Muscle of back (tissue), 3 donors: ENCODE measurements at regions not wholly inside any gene's neighbourhood (a gene's known extent, or its start where the extent isn't known, plus 50 kb on each side); places are given as distances from the start of the nearest gene placed in this dataset.

ENCODE experiments used
- DNase-seq, 3 donors: peaks; one replicate each; pipeline versions ENCODE4 v3.0.0 to v3.0.0-alpha.2; 2013

DNA sequence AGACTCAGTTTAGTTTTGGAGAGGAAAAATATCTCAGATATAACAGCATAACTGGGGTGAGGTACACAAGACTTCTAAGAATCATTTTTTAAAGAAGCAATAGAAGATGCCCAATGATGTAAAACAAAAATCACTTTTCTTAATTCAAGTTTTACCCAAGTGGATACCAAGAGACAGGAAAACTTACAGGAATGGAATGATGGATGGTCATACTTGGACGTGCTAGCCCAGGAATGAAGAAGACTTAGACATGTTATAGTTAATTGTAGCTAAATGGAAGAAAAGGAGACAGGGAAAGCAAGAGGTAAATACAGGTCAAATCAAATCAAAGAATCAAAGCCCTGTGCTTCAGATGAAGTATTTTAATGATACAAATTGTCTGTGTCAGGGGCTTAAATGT, 312.7 kb upstream of the KCNJ16 start:
- DNase-seq: no peak

DNA sequence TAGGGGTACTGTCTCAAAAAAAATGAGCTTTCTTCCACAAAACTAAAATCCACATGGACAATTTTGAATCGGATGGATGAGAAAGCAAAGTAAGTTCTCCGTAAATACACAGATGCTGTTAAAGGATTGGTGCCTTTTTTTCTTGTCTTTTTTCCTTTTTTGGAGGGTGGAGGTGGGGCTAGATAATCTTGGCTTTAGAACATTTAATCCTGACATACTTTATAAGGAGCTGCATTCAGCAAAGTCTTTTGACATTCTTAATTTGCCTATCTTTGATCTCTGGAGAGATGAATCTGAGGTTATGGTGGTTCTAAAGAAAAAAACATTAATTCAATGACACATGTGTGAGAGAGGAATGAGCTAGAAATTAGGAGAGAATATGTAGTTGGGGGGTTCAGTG, 312.3 kb upstream of the KCNJ16 start:
- DNase-seq: no peak

DNA sequence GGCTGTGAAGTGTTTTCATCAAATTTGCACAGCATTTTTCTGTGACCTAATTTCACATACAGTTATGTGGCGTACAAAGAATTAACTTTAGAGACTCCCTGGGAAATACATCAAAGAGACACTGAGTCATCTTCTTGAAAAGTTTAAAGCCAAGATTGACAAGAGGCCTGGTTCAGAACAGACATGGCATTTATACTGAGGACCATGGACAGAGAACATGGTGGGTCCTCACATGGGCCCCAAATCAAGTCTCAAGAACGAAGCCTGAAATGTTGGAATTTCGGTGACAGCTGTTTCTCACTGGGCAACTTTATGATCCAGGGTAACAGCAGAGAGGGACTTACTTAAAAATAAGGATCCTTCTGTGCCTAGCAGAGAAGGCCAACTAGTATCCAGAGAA, 311.5 kb upstream of the KCNJ16 start:
- peak in 1 of 3 donors; percentile 15 for DNase-seq

DNA sequence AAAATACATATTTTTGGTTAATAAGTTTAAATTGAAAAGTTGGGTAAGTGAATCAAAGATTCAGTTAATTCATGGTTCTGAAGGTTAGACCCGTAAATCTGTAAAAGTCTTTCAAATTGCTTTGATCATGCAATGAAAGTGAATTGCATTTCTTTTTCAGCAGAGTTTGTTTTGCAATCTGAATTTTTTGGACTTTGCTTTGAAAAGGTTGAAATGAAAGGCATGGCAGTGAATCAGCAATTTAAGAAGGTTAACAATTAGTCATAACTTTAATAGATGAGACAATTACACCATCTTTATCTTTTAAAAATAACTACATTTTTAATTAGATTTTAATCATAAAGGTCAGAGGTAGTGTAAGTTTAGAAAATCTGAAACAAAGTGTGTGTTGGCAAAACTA, 310.9 kb upstream of the KCNJ16 start:
- no peak for DNase-seq

DNA sequence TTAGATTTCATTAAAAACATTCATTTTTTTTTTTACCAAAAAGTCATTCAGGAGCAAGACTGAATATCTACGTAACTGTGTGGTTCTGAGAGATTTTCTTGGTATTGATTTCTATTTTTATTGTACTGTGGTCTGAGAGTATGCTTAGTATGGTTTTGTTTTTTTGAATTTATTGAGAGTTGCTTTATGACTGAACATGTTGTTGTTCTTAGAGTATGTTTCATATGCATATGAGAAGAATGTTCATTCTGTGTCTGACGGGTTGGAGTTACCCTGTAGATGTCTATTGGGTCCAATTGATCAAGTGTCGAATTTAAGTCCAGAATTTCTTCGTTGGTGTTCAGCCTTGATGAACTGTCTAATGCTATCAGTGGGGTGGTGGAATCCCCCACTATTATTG, 306.0 kb upstream of the KCNJ16 start:
- no peak for DNase-seq

DNA sequence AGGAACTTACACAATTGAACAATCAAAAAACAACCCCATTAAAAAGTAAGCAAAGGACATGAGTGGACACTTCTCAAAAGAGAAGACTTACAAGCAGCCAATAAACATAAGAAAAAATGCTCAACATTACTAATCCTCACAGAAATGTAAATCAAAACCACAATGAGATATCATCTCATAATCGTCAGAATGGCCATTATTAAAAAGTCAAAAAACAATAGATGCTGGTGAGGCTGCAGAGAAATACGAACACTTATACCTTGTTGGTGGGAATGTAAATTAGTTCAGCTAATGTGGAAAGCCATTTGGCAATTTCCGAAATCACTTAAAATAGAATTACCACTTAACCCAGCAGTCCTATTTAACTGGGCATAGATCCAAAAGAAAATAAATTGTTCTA, 301.9 kb upstream of the KCNJ16 start:
- DNase-seq: no peak

DNA sequence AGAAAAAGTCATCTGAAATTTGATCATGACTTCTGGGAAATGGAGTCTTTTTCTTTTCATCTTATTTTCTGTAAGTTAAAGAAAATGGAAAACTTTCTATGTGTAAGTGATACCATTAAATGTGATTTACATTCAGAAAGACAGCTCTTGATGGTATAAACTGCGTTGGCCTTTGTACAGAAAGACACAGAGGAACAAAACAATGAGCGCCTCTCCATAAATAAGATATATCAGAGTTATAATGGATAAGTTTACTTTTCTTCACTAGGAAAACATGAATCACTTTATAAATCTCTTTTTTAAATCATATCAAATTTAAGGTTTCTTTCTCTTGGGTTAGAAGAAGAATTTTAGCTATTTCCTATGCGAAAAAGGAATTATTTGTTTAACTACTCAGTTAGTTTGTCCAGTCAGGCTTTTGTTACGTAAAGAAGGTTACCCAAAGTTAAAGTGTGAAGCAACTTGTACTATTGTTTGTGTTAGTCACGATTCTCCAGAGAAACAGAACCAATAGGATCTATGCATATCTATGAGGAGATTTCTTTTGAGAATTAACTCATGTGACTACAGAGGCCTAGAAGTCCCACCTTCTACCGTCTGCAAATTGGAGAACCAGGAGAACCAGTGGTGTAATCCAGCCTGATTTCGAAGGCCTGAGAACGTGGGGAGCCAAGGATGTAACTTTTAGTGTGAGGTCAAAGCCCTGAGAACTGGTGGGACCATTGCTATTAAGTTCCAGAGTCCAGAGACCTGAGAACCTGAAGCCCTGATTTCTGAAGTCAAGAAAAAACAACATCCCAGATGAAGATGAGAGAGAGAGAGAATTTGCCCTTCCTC, 295.4 kb upstream of the KCNJ16 start:
- no peak for DNase-seq

DNA sequence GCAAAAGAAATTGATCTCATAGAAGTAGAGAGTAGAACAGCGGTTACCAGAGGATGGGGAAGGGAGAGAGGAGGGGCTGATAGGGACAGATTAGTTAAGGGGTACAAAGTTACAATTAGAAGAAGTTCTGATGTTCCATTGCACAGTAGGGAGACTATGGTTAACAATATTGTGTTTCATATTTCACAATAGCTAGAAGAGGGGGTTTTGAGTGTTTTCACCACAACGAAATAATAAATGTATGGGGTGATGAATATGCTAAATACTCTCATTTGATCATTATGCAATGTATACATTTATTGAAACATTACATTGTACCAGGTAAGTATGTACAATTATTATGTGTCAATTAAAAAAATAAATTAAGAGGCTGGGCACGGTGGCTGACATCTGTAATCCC, 291.2 kb upstream of the KCNJ16 start:
- no peak for DNase-seq

DNA sequence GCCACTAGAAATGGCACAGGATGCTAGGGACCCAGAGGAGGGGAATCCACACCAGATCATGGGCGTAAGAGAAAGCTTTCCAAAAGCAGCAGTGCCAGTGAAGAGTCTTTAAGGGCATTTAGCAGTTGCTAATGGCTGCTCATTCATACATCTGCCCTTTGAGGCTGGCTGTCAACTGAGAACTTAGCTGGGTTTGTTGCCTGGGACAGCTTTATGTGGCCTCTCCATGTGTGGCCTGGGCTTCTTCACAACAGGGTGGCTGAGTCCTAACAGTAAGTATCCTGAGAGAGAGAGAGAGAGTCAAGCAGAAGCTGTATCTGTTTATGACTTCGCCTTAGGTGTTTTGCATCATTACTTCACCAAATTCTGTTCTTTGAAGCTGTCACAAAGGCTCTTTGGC, 286.1 kb upstream of the KCNJ16 start:
- no peak for DNase-seq

DNA sequence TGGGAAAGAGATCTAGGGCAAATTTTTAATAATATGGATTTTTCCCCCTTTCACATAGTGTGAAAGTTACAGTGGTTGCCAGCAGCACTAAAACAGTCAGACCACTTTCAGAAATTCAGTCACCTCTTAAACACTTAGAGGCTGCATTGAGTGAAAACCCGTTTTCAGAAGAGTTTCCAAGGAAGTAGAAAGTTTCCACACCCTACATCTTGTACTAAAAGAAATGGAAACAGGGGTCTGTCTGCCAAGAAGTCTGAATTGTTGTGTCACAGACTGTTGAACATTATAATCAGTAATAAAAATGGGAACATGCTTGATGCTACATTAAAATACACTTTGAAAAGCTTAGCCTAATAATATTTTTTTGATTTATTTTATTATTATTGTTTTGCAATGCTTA, 278.9 kb upstream of the KCNJ16 start:
- DNase-seq: peak; percentile 88 to 93 (median 89)

DNA sequence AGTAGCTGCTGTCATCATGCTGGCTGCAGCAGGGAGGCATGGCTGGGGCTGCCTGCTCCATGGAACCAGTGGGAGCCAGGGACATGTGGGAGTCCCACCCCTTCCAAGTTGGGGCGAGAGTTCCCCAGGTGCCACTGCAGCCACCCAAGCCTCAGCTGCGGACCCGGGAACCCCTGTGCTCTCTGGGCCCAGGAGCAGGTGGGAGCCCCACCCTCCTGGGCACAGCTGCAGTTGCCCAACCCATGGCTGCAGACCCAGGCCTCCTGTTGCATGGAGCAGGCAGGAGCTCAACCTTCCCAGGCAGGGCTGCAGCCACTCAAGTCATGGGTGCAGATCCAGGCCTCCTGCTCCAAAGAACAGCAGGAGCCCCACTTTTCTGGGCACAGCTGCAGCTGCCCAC, 274.2 kb upstream of the KCNJ16 start:
- DNase-seq: no peak

DNA sequence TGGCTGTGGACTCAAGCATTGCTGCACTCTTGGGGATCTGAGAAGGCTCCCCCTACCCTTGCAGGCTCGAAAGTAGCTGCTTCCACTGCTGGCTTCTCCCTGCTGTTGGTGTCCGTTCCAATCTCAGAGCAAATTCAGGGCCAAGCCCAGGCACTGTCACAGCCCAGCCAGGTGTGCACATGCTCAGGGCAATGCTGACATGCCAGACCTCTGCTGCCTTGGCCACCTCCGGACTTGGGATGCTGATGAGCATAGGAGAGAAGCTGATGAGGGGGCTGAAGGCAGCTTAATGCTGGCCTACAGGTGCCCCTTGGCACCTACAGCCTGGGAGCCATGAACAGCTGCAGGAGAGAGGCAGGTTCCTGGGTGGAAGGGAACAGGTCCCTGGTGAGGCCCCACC, 273.7 kb upstream of the KCNJ16 start:
- no peak for DNase-seq

DNA sequence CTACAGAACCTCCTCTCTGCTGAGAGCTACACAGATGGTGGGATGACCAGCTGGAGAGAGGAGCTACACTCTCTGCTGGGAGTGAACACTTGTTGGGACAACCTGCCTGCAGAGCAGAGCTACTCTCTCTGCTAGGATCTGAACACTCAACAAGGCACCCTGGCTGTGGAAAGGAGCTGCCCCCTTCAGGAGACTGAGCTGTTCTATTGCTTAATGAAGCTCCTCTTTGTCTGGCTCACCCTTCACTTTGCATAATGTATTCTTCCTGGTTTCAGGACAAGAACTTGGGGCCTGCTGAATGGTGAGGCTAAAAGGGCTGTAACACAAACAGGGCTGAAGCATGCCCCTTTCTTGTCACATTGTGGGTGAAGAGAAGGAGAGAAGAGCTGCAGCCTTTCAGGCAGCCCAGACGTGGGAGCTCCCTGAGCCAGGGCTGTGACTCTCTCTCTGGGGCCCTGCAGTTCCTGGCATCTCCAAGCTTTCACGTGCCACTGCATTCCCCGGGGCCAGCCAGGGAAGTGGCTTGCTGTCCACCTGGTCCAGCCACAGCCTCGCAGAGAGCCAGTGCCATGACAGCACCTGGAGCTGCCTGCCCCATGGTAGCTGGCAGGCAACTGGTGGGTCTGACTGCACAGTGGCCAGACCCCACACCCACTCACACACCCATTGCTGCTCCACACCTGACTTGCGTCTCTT, 272.8 kb upstream of the KCNJ16 start:
- no peak for DNase-seq

DNA sequence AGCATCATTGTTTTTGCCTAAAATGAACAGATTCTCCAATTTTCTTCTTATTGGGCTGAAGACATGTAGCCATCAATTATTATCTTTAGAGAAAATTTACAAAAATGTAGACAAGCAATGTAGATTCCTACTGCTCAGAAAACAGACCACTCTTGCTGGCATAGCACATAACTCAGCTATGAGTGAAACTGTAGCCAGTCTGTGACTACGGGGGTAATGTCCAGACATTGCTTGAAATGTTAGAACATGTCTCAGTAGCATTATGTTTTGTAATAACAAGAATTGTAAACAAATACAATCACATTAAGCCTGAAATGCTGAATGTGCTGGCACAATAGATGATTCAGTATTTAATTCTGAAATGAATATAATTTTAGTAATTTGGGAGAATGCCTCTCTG, 265.7 kb upstream of the KCNJ16 start:
- DNase-seq: no peak

DNA sequence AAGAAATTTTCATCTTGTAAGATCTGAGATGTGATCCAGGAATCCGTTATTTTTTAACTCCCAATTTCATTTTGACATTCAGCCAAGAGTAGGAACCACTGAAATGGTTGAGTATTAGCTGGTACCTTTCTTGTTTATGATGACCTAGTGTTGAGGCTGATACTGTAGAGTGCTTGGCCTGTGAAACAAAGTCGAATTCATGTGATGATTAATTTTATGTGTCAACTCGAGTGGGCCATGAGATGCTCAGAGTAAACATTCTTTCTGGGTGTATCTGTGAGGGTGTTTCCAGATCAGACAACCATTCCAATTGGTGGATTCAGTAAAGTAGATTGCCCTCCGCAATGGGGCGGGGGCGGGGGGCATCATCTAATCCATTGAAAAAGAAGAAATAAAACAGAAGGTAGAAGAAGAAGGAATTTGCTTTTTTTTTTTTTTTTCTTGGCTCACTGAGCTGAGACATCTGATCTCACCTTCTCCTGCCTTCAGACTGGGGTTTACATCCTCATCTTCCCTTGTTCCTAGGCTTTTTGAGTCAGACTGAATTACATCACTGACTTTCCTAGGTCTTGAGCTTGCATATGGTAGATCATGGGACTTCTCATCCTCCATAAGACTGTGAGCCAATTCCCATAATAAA, 264.6 kb upstream of the KCNJ16 start:
- no peak for DNase-seq

DNA sequence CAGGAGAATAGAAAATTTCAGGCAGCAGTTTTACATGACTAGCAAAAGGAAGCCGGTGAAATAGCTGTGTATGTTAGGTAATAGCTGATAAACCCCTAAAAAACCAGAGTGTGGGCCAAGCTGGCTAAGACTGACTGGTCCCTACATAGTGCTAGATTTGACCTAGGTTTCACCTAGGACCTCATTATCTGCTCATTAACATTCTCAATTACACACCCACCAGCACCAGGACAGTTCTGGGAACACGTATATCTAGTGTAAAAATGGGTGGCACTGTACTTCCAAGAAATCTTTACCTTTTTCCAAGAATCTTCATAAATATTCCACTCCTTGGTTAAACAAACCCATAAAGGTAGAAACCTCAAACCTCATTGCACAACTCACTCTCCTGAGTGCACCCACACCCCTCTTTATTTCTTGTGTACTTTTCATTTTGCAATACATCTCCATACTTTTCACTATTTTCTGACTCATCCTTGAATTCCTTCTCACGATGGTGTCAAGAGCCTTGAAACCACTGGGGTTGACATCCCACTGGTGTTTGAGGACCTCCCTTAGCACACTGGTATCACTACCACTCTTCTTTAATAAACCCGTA, 262.7 kb upstream of the KCNJ16 start:
- no peak for DNase-seq

DNA sequence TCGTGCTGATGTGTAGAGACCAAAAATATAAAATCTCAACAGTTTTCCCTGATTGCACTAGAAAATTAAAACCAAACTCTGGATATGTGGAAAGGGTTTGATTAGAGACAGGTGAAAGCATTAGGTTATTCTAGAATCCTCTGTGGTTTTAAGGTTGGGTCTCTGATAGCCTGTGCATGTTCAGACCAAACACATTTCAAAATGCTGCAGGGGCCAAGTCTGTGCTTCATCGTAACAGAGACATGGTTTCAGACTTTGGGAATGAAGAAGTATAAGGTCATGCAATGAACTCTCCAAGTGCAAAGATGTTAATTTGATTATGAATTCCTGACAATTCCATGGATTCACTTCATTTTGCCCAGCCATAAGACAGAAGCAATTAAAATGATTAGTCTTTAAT, 261.0 kb upstream of the KCNJ16 start:
- no peak for DNase-seq

DNA sequence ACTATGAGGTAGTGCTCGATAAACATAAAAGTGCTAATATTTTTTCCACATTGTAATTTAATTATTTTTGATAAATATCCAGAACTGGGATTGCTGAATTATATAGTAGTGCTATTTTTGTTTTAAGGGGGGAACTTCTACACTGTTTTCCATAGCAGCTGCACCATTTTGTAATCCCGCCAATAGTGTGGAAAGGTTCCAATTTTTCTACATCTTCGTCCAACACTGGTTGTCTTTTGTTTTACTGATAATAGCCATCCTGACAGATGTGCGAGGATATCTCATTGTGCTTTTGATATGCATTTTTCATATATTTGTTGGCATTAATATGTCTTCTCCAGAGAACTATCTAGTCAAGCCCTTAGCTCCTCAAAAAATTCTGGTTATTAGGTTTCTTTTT, 259.6 kb upstream of the KCNJ16 start:
- peak; percentile 68 to 86 (median 68) for DNase-seq

DNA sequence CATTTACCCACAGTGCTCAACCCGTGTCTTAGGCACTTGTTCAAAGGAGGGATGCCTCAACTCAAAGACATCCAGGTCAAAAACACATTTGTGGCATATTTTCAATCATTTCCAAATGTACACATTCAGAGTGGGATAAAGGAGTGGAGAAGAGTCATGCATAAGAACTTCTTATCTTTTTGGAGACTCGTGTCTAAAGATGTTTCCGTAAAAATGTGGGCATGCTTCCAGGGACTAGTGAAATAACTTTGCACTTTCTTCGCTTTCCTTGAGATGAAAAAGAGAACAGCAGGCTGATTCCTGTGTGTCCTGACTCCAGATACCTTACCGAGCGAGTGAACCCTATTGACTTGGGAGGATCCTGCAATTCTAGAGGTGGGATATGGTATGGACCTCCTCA, 256.6 kb upstream of the KCNJ16 start:
- DNase-seq: peak in 1 of 3 donors; percentile 4

DNA sequence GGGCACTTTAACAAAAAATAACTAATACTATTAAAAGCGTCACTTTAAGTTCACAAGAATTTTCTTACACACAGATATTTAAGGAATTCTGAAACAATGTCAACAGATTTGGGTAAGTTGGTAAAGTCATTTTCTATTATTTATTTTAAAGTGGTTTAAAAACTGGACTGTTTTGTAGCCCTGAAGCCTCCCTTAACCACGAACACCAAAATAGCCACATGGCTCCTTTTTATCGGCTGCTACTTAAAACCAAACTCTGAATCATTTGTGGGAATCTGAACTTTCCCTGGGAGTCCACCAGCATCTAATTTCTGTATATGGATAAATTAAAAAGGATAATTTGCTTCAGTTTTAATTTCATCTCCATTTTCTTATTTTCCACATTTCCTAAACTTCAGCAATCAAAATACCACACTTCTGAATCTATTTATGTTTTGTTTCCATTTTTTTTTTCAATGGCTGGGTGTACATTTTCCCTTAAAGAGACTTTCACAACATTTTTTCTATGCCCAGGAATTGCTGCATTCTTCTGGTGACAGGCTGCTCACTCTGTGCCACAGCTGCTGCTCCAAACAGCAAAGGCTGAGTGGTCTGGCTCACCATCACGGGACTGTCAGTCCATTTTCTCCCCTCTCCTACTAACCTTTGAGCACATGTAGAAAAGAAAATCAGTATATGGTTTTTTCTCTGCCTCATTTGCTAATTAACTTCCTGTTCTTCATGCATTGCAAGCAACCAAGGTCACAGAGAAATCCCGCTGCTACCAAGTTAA, 255.5 kb upstream of the KCNJ16 start:
- peak in 1 of 3 donors; percentile 15 for DNase-seq

DNA sequence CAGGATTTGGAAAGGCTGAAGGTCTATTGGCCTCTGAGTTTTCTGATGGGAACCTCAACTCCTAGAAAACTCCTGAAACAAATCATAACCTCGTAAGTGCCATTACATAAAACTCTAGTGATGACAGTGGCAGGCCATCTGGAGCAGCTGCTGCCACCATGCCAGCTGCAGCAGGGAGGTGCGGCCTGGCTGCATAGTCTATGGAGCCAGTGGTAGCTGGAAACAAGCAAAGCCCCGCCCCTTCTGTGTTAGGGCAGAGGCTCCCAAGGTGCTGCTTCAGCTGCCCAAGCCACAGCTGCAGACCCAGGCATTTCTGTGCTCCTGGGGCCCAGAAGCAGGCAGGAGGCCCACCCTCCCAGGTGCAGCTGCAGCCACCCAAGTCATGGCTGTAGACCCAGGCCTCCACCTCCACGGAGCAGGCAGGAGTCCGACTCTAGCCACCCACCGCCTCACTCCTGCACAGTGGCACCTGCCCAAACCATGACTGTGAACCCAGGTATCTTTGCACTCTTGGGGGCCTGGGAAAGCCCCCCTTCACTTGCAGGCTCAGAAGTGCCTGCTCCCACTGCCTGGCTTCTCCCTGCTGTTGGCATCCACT, 254.1 kb upstream of the KCNJ16 start:
- DNase-seq: peak in 2 of 3 donors; percentile 25 to 43
